ENCODE measurements at regions not wholly inside any gene's neighbourhood (a gene's known extent, or its start where the extent isn't known, plus 50 kb on each side); places are given as distances from the start of the nearest gene placed in this dataset.

GRCh38 chr2:207226243-207226642 lies 60.5 kb upstream of the KLF7 start:
- no TSS peak for BruUV-seq (replicated peaks)
- Histone ChIP-seq H3K9me2 (ENCODE audit: insufficient read depth) (no peaks in the 10 kb centered on the region), H3K4me1 (replicated peaks; ENCODE audit: insufficient read depth) (no peaks in the 10 kb centered on the region; the same call in 1 of the 2 replicates), H3K27me3 (ENCODE audit: insufficient read depth, low read depth) (no peaks in the 10 kb centered on the region), H2AFZ (no peak overlapping the region), H3K36me3 (ENCODE audit: low read depth) (no peaks in the 10 kb centered on the region), H3K4me2 (no peak overlapping the region), H3K9me3 (ENCODE audit: insufficient read depth, low read depth) (no peaks in the 10 kb centered on the region), H3K27ac (no peak overlapping the region), H3K4me3 (no peak overlapping the region), H3F3A (ENCODE audit: insufficient read depth, low read depth) (no peaks in the 10 kb centered on the region), H3K79me2 (ENCODE audit: low read depth) (no peaks in the 10 kb centered on the region), H4K20me1 (ENCODE audit: insufficient read depth) (no peaks in the 10 kb centered on the region)
- intact Hi-C loops (cut with micrococcal nuclease; ENCODE audit: unreplicated experiment): no loop called here
- no peak for TF ChIP-seq EZH2 (IDR thresholded peaks at IDR 0.05; ENCODE audit: low read depth)
- TF ChIP-seq, protein P1, sequence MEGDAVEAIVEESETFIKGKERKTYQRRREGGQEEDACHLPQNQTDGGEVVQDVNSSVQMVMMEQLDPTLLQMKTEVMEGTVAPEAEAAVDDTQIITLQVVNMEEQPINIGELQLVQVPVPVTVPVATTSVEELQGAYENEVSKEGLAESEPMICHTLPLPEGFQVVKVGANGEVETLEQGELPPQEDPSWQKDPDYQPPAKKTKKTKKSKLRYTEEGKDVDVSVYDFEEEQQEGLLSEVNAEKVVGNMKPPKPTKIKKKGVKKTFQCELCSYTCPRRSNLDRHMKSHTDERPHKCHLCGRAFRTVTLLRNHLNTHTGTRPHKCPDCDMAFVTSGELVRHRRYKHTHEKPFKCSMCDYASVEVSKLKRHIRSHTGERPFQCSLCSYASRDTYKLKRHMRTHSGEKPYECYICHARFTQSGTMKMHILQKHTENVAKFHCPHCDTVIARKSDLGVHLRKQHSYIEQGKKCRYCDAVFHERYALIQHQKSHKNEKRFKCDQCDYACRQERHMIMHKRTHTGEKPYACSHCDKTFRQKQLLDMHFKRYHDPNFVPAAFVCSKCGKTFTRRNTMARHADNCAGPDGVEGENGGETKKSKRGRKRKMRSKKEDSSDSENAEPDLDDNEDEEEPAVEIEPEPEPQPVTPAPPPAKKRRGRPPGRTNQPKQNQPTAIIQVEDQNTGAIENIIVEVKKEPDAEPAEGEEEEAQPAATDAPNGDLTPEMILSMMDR (conservative IDR thresholded peaks at IDR 0.05): no peak
- CTCF ChIA-PET: no interaction called here
- POLR2A ChIA-PET (ENCODE audit: unreplicated experiment): no interaction called here
- DNase-seq: no peak

- DNase-seq: no peak
- Histone ChIP-seq H3K79me2 (ENCODE audit: low read depth) (no peaks in the 10 kb centered on the region), H3K4me2 (no peak overlapping the region), H4K20me1 (ENCODE audit: insufficient read depth) (no peaks in the 10 kb centered on the region), H2AFZ (no peak overlapping the region), H3K27ac (no peak overlapping the region), H3K9me3 (ENCODE audit: insufficient read depth, low read depth) (no peaks in the 10 kb centered on the region), H3K4me3 (no peak overlapping the region), H3K27me3 (ENCODE audit: insufficient read depth, low read depth) (no peaks in the 10 kb centered on the region), H3K36me3 (ENCODE audit: low read depth) (no peaks in the 10 kb centered on the region), H3K4me1 (replicated peaks; ENCODE audit: insufficient read depth) (no peaks in the 10 kb centered on the region; the same call in 1 of the 2 replicates), H3F3A (ENCODE audit: insufficient read depth, low read depth) (no peaks in the 10 kb centered on the region), H3K9me2 (ENCODE audit: insufficient read depth) (no peaks in the 10 kb centered on the region)
- TF ChIP-seq EZH2 (IDR thresholded peaks at IDR 0.05; ENCODE audit: low read depth): no peak
- TF ChIP-seq, protein P1 (conservative IDR thresholded peaks at IDR 0.05): no peak
- ChIA-PET POLR2A (ENCODE audit: unreplicated experiment) (no interaction called here), CTCF (no interaction called here)
- intact Hi-C loops (cut with micrococcal nuclease; ENCODE audit: unreplicated experiment): no loop called here
- BruUV-seq (replicated peaks): no TSS peak
Measured at GRCh38 chr2:207226671-207227061, 60.9 kb upstream of the KLF7 start.

DNA sequence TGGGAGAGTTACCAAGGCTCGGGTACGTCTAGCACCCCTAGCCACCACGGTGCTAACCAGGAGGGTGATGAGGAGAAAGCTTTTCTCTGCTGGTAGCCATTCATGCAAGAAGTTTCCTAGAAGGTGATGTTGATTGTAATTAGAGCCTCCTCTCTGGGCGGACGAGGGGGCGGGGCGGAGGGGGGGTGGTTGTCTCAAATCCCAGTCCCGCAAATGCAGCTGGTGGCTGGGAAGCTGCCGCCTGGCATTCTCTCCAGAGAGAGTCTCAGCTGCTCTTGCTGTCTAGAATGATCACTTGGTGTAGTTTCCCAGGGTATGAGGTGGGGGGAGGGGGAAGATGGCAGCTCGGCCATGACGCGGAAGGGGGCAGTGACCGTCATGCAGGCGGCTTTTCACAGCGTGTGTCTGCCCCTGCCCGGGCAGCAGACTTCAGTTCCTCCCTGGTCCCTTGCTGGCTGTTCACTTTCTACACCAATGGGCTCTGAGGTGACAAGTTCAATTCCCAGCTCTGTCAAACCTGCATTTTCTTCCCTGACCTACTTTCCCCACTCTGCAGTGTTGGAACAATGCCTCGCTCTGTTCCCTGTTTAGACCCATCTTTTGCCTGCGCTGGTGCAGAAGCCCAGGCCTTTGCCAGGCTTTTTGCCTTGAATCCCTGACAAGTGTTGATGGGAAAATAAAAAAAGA lies 61.5 kb upstream of the KLF7 start:
- H3K27me3 ChIP-seq (ENCODE audit: insufficient read depth, low read depth): no peaks in the 10 kb centered on the region
- ChIA-PET POLR2A (ENCODE audit: unreplicated experiment) (no interaction called here), CTCF (no interaction called here)
- intact Hi-C loops (cut with micrococcal nuclease; ENCODE audit: unreplicated experiment): no loop called here
- H3F3A ChIP-seq (ENCODE audit: insufficient read depth, low read depth): no peaks in the 10 kb centered on the region
- no peaks in the 10 kb centered on the region for H3K36me3 ChIP-seq (ENCODE audit: low read depth)
- no peak overlapping the region for H3K4me2 ChIP-seq
- no peaks in the 10 kb centered on the region for H3K9me3 ChIP-seq (ENCODE audit: insufficient read depth, low read depth)
- no peaks in the 10 kb centered on the region; the same call in 1 of the 2 replicates for H3K4me1 ChIP-seq (replicated peaks; ENCODE audit: insufficient read depth)
- TF ChIP-seq, protein P1 (conservative IDR thresholded peaks at IDR 0.05): no peak
- no peak for TF ChIP-seq EZH2 (IDR thresholded peaks at IDR 0.05; ENCODE audit: low read depth)
- H4K20me1 ChIP-seq (ENCODE audit: insufficient read depth): no peaks in the 10 kb centered on the region
- H3K4me3 ChIP-seq: no peak overlapping the region
- H2AFZ ChIP-seq: no peak overlapping the region
- no TSS peak for BruUV-seq (replicated peaks)
- H3K27ac ChIP-seq: no peak overlapping the region
- no peaks in the 10 kb centered on the region for H3K79me2 ChIP-seq (ENCODE audit: low read depth)
- no peak for DNase-seq
- no peaks in the 10 kb centered on the region for H3K9me2 ChIP-seq (ENCODE audit: insufficient read depth)

All from PC-9 (cell line).